Esophagus squamous epithelium (tissue), 4 donors: ENCODE measurements at regions not wholly inside any gene's neighbourhood (a gene's known extent, or its start where the extent isn't known, plus 50 kb on each side); places are given as distances from the start of the nearest gene placed in this dataset.

Experiments
- POLR2A ChIP-seq, 4 donors: fragments of 450-650 bp; IDR thresholded peaks; one replicate each; pipeline ENCODE4 v1.6.1; 2017; ENCODE audit warnings: antibody characterized with exemption in 4 of 4, mild to moderate bottlenecking in 4 of 4, moderate library complexity in 3 of 4
- TF ChIP-seq, protein P1 (sequence below), 6 experiments: fragments of 450-650 bp in 4 of 6; fragments of 200-600 bp in 2 of 6; sonication (generic) in 2 of 6; IDR thresholded peaks; one replicate each; pipeline ENCODE4 v1.5.1; 2016 to 2019; ENCODE audit warnings: antibody characterized with exemption in 6 of 6, mild to moderate bottlenecking in 4 of 6, moderate library complexity in 4 of 6

DNA sequence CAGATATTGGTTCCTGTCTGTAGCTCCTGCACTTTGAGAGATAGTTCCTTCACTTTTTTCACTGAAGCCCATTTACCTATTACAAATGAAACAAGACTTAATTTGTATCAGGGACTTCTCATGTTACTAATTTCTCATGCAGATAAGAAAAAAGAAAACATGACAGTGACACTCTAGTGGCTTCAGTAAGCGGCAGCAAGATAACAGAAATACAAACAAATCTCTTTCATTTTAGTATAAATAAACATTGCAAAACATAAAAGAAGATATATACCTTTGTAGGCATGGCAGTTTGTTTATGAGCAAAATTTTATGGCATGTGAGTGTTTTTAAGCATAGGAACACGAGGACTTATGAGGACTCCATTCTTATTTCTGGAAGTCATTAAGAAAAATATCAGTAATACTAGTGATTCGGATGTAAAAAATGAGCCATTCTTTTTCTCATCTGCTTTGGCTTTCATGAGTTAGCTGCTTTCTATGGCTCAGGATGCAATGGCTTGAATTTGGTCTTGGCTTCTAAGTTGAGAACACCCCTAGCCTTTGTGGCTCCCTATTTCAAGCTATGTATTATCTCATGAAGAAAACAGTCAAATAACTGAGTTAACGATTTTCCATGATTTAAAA is 310.1 kb upstream of the RGS6 start:
- no peak for TF ChIP-seq POLR2A (IDR thresholded peaks at IDR 0.05)
- TF ChIP-seq, protein P1, sequence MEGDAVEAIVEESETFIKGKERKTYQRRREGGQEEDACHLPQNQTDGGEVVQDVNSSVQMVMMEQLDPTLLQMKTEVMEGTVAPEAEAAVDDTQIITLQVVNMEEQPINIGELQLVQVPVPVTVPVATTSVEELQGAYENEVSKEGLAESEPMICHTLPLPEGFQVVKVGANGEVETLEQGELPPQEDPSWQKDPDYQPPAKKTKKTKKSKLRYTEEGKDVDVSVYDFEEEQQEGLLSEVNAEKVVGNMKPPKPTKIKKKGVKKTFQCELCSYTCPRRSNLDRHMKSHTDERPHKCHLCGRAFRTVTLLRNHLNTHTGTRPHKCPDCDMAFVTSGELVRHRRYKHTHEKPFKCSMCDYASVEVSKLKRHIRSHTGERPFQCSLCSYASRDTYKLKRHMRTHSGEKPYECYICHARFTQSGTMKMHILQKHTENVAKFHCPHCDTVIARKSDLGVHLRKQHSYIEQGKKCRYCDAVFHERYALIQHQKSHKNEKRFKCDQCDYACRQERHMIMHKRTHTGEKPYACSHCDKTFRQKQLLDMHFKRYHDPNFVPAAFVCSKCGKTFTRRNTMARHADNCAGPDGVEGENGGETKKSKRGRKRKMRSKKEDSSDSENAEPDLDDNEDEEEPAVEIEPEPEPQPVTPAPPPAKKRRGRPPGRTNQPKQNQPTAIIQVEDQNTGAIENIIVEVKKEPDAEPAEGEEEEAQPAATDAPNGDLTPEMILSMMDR (IDR thresholded peaks at IDR 0.05) = no peak
